ENCODE measurements at regions not wholly inside any gene's neighbourhood (a gene's known extent, or its start where the extent isn't known, plus 50 kb on each side); places are given as distances from the start of the nearest gene placed in this dataset.

GRCh38 chr6:138001750-138002349 lies 105.4 kb downstream of the PERP start:
- Histone ChIP-seq H2AFZ (ENCODE audit: control insufficient read depth, low read length) (no peak overlapping the region), H3K4me1 (ENCODE audit: control insufficient read depth, extremely low read depth, insufficient read depth, low read length) (peaks cover 13% of the 10 kb centered on the region), H3K36me3 (ENCODE audit: control insufficient read depth in 2 of 2, extremely low read depth in 1 of 2, insufficient read depth in 2 of 2, low read length in 2 of 2) (no peaks in the 10 kb centered on the region), H3K27me3 (ENCODE audit: control insufficient read depth, extremely low read depth, insufficient read depth, low read length) (no peaks in the 10 kb centered on the region), H3K9me1 (ENCODE audit: control insufficient read depth, extremely low read depth, insufficient read depth, low read length) (no peaks in the 10 kb centered on the region), H3K9me3 (ENCODE audit: control insufficient read depth, low read depth, low read length) (no peaks in the 10 kb centered on the region), H4K20me1 (ENCODE audit: control insufficient read depth, extremely low read depth, insufficient read depth, low read length) (no peaks in the 10 kb centered on the region), H3K9ac (ENCODE audit: control insufficient read depth, extremely low read depth, insufficient read depth, low read length) (no peak overlapping the region), H3K27ac (ENCODE audit: control insufficient read depth, insufficient read depth, low read length) (no peak overlapping the region), H3K79me2 (ENCODE audit: control insufficient read depth, insufficient read depth, low read length) (no peaks in the 10 kb centered on the region), H3K4me3 (ENCODE audit: control insufficient read depth in 2 of 3, extremely low read depth in 1 of 3, insufficient read depth in 2 of 3, low read depth in 1 of 3, low read length in 3 of 3) (no peak overlapping the region), H3K4me2 (ENCODE audit: control insufficient read depth, extremely low read depth, insufficient read depth, low read depth, low read length) (no peak overlapping the region)
- FAIRE-seq = peak; percentile 20
- DNase-seq (ENCODE audit: low read depth, low spot score) = no peak
- dilution Hi-C loops (cut with MboI; ENCODE audit: extremely low pct_ligation_motif_present, low sequenced_read_pairs) = no loop called here
- no peak for TF ChIP-seq EZH2 (IDR thresholded peaks at IDR 0.05; ENCODE audit: low read length)
- TF ChIP-seq, protein P1, sequence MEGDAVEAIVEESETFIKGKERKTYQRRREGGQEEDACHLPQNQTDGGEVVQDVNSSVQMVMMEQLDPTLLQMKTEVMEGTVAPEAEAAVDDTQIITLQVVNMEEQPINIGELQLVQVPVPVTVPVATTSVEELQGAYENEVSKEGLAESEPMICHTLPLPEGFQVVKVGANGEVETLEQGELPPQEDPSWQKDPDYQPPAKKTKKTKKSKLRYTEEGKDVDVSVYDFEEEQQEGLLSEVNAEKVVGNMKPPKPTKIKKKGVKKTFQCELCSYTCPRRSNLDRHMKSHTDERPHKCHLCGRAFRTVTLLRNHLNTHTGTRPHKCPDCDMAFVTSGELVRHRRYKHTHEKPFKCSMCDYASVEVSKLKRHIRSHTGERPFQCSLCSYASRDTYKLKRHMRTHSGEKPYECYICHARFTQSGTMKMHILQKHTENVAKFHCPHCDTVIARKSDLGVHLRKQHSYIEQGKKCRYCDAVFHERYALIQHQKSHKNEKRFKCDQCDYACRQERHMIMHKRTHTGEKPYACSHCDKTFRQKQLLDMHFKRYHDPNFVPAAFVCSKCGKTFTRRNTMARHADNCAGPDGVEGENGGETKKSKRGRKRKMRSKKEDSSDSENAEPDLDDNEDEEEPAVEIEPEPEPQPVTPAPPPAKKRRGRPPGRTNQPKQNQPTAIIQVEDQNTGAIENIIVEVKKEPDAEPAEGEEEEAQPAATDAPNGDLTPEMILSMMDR (optimal IDR thresholded peaks at IDR 0.05 in 1 of 3, IDR thresholded peaks at IDR 0.05 in 1 of 3, conservative IDR thresholded peaks at IDR 0.05 in 1 of 3; ENCODE audit: extremely low read depth in 1 of 3, insufficient read depth in 2 of 3, low read length in 3 of 3) = peak; percentile 73 to 76 (median 76)

DNA sequence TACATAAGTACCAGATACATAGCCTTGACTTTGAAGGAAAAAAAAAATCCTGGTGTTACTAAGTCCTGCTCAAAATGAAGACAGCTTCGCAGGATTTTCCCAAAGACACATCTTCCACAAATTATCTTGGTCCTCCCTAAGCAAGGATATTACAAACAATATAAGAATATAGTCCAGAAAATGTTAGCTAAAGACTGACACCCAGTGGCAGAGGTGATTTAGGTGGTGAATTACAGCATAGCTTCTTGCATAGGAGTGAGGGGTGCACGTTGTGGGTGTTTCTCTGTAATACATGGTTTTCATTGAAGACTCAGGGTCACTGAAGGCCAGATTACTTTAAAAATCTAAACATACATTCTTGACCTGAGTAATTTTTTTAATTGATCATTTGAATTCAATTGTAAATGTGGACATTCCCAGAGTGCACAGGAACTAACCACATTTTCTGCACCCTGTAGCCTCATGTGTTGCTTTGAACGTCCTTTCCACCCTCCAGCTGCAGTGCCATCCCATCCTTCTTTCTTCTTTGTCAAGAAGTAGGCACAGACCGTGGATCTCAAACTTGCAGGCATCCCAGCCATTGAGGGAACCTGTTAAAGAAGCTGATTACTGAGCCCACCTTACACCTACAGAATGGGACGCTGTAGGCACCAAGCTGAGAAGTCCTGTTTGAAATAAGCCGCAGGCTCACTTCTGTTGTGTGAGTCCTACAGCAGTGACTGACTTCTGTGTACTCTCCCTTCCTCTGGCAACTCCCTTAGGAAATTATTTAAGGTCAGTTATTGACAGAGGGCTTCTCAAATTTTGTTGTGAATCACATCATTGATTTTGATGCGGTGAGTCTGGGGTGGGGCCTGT lies 102.6 kb downstream of the PERP start:
- Histone ChIP-seq H3K9me3 (ENCODE audit: control insufficient read depth, low read depth, low read length) (no peaks in the 10 kb centered on the region), H2AFZ (ENCODE audit: control insufficient read depth, low read length) (no peak overlapping the region), H3K36me3 (ENCODE audit: control insufficient read depth in 2 of 2, extremely low read depth in 1 of 2, insufficient read depth in 2 of 2, low read length in 2 of 2) (no peaks in the 10 kb centered on the region), H3K4me3 (ENCODE audit: control insufficient read depth in 2 of 3, extremely low read depth in 1 of 3, insufficient read depth in 2 of 3, low read depth in 1 of 3, low read length in 3 of 3) (no peak overlapping the region), H3K4me1 (ENCODE audit: control insufficient read depth, extremely low read depth, insufficient read depth, low read length) (peaks cover 21% of the 10 kb centered on the region), H3K9me1 (ENCODE audit: control insufficient read depth, extremely low read depth, insufficient read depth, low read length) (no peaks in the 10 kb centered on the region), H3K9ac (ENCODE audit: control insufficient read depth, extremely low read depth, insufficient read depth, low read length) (peak overlapping the region; percentile 11), H3K4me2 (ENCODE audit: control insufficient read depth, extremely low read depth, insufficient read depth, low read depth, low read length) (no peak overlapping the region), H3K79me2 (ENCODE audit: control insufficient read depth, insufficient read depth, low read length) (no peaks in the 10 kb centered on the region), H4K20me1 (ENCODE audit: control insufficient read depth, extremely low read depth, insufficient read depth, low read length) (no peaks in the 10 kb centered on the region), H3K27me3 (ENCODE audit: control insufficient read depth, extremely low read depth, insufficient read depth, low read length) (no peaks in the 10 kb centered on the region), H3K27ac (ENCODE audit: control insufficient read depth, insufficient read depth, low read length) (no peak overlapping the region)
- no peak for DNase-seq (ENCODE audit: low read depth, low spot score)
- peak; percentile 29 for FAIRE-seq
- TF ChIP-seq, protein P1 (optimal IDR thresholded peaks at IDR 0.05 in 1 of 3, IDR thresholded peaks at IDR 0.05 in 1 of 3, conservative IDR thresholded peaks at IDR 0.05 in 1 of 3; ENCODE audit: extremely low read depth in 1 of 3, insufficient read depth in 2 of 3, low read length in 3 of 3) = peak; percentile 52 to 63 (median 53)
- TF ChIP-seq EZH2 (IDR thresholded peaks at IDR 0.05; ENCODE audit: low read length) = no peak
- dilution Hi-C loops (cut with MboI; ENCODE audit: extremely low pct_ligation_motif_present, low sequenced_read_pairs) = no loop called here
